OCI-LY3 (cell line): ENCODE measurements at regions not wholly inside any gene's neighbourhood (a gene's known extent, or its start where the extent isn't known, plus 50 kb on each side); places are given as distances from the start of the nearest gene placed in this dataset.

Experiments used
- CTCF ChIP-seq: fragments of 200-600, 300-600 bp; sonication (generic); IDR thresholded peaks from 2 replicates; pipeline ENCODE4 v1.5.1; 2014; ENCODE audit warnings: antibody characterized with exemption, low read length, low read depth
- EZH2phosphoT487 ChIP-seq: fragments of 200-600 bp; shearing (Covaris generic); IDR thresholded peaks from 2 replicates; pipeline ENCODE4 v1.6.1; 2018; ENCODE audit warnings: antibody characterized with exemption, mixed run types, low read depth

- TF ChIP-seq CTCF: no peak
- TF ChIP-seq EZH2phosphoT487: no peak
These were observed 123.1 kb upstream of the SLC34A2 start for GRCh38 chr4:25532591-25532990.
